ENCODE measurements at regions not wholly inside any gene's neighbourhood (a gene's known extent, or its start where the extent isn't known, plus 50 kb on each side); places are given as distances from the start of the nearest gene placed in this dataset.

DNA sequence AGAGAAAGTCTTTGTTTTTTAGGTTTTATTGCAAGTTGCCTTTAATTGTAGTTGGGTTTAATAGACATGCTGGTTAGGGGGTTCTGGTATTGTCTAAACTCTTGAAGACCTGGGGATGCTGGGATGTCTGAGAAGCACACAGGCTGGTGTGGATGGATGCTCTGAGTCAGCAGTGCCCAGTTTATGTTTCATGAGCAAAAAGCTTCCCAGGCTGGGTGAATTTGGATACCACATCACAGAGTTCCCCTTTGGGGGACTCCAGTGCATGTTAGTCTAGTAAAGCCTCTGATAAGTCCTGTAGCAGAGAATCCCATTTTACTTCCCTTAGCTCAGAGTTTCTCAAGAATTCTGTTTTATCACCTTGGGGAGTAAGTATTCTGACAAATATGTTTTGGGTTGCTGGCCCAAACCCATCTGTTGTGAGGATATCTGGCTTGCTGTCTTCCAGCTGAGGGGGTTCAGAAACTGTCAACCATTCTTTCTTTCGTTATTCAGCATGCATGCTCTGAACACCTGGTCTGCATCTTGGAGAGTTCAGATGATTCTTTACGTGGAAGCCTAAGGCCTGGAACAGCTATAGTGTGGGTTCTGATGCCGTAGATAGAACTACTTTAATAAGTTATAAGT is 509.1 kb downstream of the VRK1 start:
- TF ChIP-seq, protein P1, sequence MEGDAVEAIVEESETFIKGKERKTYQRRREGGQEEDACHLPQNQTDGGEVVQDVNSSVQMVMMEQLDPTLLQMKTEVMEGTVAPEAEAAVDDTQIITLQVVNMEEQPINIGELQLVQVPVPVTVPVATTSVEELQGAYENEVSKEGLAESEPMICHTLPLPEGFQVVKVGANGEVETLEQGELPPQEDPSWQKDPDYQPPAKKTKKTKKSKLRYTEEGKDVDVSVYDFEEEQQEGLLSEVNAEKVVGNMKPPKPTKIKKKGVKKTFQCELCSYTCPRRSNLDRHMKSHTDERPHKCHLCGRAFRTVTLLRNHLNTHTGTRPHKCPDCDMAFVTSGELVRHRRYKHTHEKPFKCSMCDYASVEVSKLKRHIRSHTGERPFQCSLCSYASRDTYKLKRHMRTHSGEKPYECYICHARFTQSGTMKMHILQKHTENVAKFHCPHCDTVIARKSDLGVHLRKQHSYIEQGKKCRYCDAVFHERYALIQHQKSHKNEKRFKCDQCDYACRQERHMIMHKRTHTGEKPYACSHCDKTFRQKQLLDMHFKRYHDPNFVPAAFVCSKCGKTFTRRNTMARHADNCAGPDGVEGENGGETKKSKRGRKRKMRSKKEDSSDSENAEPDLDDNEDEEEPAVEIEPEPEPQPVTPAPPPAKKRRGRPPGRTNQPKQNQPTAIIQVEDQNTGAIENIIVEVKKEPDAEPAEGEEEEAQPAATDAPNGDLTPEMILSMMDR (conservative IDR thresholded peaks at IDR 0.05) = no peak
- H3K27ac ChIP-seq = no peak overlapping the region

DNA sequence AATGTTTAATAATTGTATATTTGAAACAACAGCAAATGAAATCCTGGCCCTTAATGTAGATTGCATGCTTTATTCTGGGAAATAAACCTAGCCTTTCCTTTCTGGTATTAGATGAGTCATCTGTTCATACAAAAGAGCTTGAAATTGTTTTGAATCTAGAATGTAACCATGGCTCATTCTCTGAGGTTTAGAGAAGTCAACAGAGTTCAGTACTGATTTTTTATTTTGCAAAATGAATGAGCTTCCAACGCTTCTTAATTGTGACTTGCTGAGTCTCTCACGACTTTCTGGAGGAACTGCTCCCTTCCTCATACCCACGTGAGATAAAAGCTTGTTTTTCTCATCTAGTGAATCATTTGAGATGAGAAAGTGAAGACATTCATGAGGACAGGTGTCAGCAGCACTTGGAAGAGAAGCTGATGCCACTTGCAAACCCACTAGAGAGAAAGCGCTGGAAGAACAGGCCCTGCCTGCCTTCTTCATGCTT is 509.6 kb downstream of the VRK1 start:
- TF ChIP-seq, protein P1 (conservative IDR thresholded peaks at IDR 0.05) = no peak
- H3K27ac ChIP-seq = no peak overlapping the region

DNA sequence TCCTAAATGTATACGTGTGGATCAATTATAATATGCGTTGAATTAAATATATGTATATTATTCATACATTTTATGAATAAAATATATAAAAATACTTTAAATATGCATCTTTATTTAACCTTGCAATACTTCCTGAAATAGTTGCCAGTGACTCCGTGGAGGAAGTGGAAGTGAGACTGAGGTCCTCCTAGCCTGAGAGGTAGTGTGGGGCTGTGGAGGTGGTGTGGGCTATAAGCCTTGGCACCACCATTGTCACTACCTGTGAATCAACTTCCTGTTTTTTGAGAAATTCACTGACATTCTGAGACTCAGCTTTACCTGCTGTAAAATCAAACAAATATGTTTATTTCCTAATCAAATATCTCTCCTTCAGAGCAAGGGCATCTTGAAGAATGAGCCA is 514.2 kb downstream of the VRK1 start:
- TF ChIP-seq, protein P1 (conservative IDR thresholded peaks at IDR 0.05) = no peak
- no peak overlapping the region for H3K27ac ChIP-seq

DNA sequence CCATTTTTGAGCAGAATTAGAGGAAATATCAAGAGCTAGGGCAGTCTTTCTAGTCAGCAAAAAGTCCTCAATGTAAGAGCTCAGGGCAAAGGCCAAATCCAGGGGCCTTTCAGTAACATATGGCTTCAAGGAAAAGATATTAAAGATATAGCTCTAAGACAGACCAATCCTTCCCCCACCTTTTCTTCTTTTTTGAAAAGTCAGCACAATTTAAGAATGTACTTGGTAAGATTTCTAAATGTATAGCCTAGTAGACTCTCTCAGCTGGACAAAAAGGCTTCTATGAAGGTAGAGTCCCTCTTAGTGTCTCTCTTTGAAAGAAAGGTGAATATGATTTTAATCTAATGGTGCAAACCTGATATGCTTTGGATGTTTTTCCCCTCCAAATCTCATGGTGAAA is 515.7 kb downstream of the VRK1 start:
- TF ChIP-seq, protein P1 (conservative IDR thresholded peaks at IDR 0.05) = no peak
- H3K27ac ChIP-seq = no peak overlapping the region

DNA sequence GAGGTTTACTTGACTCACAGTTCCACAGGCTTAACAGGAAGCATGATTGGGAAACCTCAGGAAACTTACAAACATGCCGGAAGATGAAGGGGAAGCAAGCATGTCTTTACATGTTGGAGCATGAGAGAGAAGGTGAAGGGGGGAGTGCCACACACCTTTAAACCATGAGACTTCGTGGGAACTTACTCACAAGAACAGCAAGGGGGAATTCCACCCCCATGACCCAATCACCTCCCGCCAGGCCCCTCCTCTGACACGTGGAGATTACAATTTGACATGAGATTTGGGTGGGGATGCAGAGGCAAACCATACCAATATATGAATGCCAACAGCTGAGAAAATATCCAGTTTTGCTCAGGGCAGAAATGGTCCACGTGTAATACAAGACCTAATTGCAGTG is 518.6 kb downstream of the VRK1 start:
- no peak overlapping the region for H3K27ac ChIP-seq
- TF ChIP-seq, protein P1 (conservative IDR thresholded peaks at IDR 0.05) = no peak

DNA sequence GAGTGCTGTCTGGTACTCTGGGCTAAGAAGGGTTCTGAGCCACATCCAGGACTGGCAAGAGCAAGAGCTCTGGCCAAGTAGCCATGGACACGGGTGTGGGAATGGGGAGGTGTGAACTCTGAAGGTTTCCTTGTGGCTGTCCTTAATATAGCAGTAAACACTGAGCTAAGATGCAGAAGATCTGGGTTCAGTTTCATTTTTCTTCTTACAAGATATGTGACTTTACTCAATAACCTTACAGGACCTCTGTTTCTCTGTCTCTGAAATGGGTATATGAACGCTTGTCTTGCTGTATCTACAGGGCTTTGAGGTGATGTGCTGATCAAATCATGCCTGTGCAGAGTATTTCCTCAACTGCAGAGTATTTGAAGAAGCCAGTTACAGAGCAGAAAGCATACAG is 521.2 kb downstream of the VRK1 start:
- H3K27ac ChIP-seq = no peak overlapping the region
- TF ChIP-seq, protein P1 (conservative IDR thresholded peaks at IDR 0.05) = no peak

DNA sequence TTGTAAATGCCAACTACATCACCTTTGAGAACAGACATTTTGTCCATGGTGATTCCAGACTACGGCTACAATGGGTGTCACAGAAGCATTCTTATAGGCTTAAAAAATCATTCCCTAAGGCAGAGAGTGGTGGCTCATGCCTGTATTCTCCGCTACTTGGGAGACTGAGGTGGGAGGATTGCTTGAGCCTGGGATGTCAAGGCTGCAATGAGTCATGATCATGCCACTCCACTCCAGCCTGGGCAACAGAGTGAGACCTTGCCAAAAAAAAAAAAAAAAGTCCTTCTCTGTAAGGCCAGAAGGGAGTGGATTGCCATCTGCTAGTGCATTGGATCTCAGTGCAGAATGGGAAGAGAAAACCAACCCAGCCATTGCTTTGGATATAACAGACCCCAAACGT is 522.5 kb downstream of the VRK1 start:
- H3K27ac ChIP-seq = no peak overlapping the region

More for the DNA sequence above, 522.5 kb downstream of the VRK1 start:
- TF ChIP-seq, protein P1 (conservative IDR thresholded peaks at IDR 0.05) = no peak
